Esophagus squamous epithelium (tissue), 5 donors: ENCODE measurements at regions not wholly inside any gene's neighbourhood (a gene's known extent, or its start where the extent isn't known, plus 50 kb on each side); places are given as distances from the start of the nearest gene placed in this dataset.

ENCODE experiments used
- DNase-seq: peaks from one replicate; lab custom pipeline; 2025; lab: John Stamatoyannopoulos, UW
- H3K27ac ChIP-seq, 4 donors: fragments of 200-600 bp; sonication (generic); one replicate each; pipeline ENCODE4 v1.5.1; 2016 to 2019; ENCODE audit warnings: mild to moderate bottlenecking in 1 of 4
- H3K27me3 ChIP-seq, 4 donors: fragments of 200-600 bp; sonication (generic); 1 replicate in 3 of 4; 2 replicates in 1 of 4; pipeline versions ENCODE4 v1.5.1 to v1.6.0; 2017 to 2021; ENCODE audit warnings: antibody characterized with exemption in 1 of 4
- H3K36me3 ChIP-seq, 3 donors: fragments of 200-600 bp; sonication (generic); one replicate each; pipeline ENCODE4 v1.5.1; 2016 to 2019
- H3K4me1 ChIP-seq, 3 donors: fragments of 200-600 bp; sonication (generic); one replicate each; pipeline ENCODE4 v1.5.1; 2017 to 2019
- H3K4me3 ChIP-seq, 4 donors: fragments of 200-600 bp; sonication (generic); 1 replicate in 3 of 4; 2 replicates in 1 of 4; pipeline ENCODE4 v1.5.1; 2016 to 2019; ENCODE audit warnings: mild to moderate bottlenecking in 2 of 4, moderate library complexity in 1 of 4
- H3K9me3 ChIP-seq, 3 donors: fragments of 200-600 bp; sonication (generic); one replicate each; pipeline ENCODE4 v1.5.1; 2016 to 2019
- CTCF ChIP-seq, 6 experiments: fragments of 450-650 bp in 4 of 6; fragments of 200-600 bp in 2 of 6; sonication (generic) in 2 of 6; IDR thresholded peaks; one replicate each; pipeline ENCODE4 v1.5.1; 2016 to 2019; ENCODE audit warnings: antibody characterized with exemption in 6 of 6, mild to moderate bottlenecking in 4 of 6, moderate library complexity in 4 of 6
- POLR2A ChIP-seq, 4 donors: fragments of 450-650 bp; IDR thresholded peaks; one replicate each; pipeline ENCODE4 v1.6.1; 2017; ENCODE audit warnings: antibody characterized with exemption in 4 of 4, mild to moderate bottlenecking in 4 of 4, moderate library complexity in 3 of 4
- WGBS, 2 donors: methylation state at CpG; one replicate each; pipeline ENCODE4 v1.1.5; 2018; 5-methylcytosine and 5-hydroxymethylcytosine counted together
- intact Hi-C: fragments of 100-400 bp; cut with DNase I; formaldehyde crosslinking; loops from one replicate; pipeline ENCODE4 v1.15.0; 2022
- donor health status: DM: yes; HTN: yes; CAD: no.

DNA sequence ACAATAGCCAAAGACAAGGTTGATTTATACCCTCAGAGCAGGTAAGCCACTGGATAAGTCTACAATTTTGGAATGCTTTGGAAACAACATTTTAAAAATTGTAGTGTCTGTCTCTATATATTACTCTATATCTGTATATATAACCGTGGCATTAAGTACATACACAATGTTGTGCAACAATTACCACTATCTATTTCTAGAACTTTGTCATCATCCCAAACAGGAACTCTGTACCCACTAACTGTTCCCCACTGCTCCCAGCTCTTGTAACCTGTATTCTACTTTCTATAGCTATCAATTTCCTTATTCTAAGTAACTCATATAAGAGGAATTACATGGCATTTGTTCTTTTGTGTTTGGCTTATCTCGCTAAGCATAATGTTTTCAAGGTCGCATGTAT lies 78.2 kb upstream of the ASCC3 start:
- DNase-seq: no peak

GRCh38 chr6:100962466-100962865 lies 81.3 kb upstream of the ASCC3 start:
- DNase-seq: no peak
- H3K36me3 ChIP-seq: no peaks in the 10 kb centered on the region
- no peaks in the 10 kb centered on the region for H3K9me3 ChIP-seq
- 50 to 76% methylated on average over 1 of the region's 1 CpG for WGBS, 2 donors
- H3K4me1 ChIP-seq: no peaks in the 10 kb centered on the region
- no peaks in the 10 kb centered on the region for H3K27me3 ChIP-seq
- intact Hi-C loops: no loop called here
- TF ChIP-seq POLR2A (IDR thresholded peaks at IDR 0.05) (no peak), CTCF (IDR thresholded peaks at IDR 0.05) (no peak)
- H3K4me3 ChIP-seq: no peak overlapping the region
- H3K27ac ChIP-seq: no peak overlapping the region

More for the DNA sequence above, 78.2 kb upstream of the ASCC3 start:
- Histone ChIP-seq H3K36me3 (no peaks in the 10 kb centered on the region), H3K4me3 (no peak overlapping the region), H3K9me3 (no peaks in the 10 kb centered on the region), H3K27ac (no peak overlapping the region), H3K27me3 (no peaks in the 10 kb centered on the region), H3K4me1 (no peaks in the 10 kb centered on the region)
- intact Hi-C loops: no loop called here
- TF ChIP-seq POLR2A (IDR thresholded peaks at IDR 0.05) (no peak), CTCF (IDR thresholded peaks at IDR 0.05) (no peak)
- 73 to 87% methylated on average over 3 of the region's 3 CpGs for WGBS, 2 donors

DNA sequence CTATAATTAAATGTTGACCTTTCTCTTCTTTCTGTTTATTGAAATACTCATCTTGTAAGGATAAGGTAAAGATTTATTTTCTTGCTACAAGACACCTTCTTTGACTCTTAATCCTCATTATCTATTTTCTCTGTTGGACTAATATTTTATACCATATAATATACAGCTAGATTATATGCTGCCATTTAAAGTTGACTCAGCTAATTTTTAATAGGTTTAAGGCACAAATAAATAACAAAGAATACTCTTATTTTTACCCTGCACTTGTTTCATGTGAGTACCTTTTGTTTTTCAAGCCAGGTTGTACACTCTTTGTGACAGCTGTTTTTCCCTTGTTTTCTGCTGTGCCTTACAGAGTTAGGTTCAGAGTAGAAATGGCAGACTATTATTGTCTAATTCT lies 83.9 kb upstream of the ASCC3 start:
- Histone ChIP-seq H3K9me3 (peaks cover 0 to under 1% (median 0%) of the 10 kb centered on the region in 3 donors), H3K27ac (no peak overlapping the region), H3K36me3 (no peaks in the 10 kb centered on the region), H3K27me3 (no peaks in the 10 kb centered on the region), H3K4me1 (no peaks in the 10 kb centered on the region), H3K4me3 (no peak overlapping the region)
- intact Hi-C loops: no loop called here
- DNase-seq: no peak
- TF ChIP-seq POLR2A (IDR thresholded peaks at IDR 0.05) (no peak), CTCF (IDR thresholded peaks at IDR 0.05) (no peak)

DNA sequence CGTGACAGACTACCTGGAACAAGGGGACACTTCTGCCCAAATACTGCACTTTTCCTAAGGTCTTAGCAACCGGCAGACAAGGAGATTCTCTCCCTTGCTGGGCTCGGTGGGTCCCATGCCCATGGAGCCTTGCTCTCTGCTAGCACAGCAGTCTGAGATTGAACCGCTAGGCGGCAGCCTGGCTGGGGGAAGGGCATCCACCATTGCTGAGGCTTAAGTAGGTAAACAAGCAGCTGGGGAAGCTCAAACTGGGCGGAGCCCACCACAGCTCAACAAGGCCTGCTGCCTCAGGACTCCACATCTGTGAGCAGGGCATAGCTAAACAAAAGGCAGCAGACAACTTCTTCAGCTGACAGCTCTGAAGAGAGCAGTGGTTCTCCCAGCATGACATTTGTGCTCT lies 87.8 kb upstream of the ASCC3 start:
- no peaks in the 10 kb centered on the region for H3K36me3 ChIP-seq
- DNase-seq: no peak
- 67 to 79% methylated on average over 2 to 4 of the region's 6 CpGs for WGBS, 2 donors
- H3K27ac ChIP-seq: no peak overlapping the region
- no peaks in the 10 kb centered on the region for H3K4me1 ChIP-seq
- no peak overlapping the region for H3K4me3 ChIP-seq
- H3K9me3 ChIP-seq: peaks cover 0 to 5% (median 0%) of the 10 kb centered on the region in 3 donors
- intact Hi-C loops: no loop called here
- TF ChIP-seq POLR2A (IDR thresholded peaks at IDR 0.05) (no peak), CTCF (IDR thresholded peaks at IDR 0.05) (no peak)
- no peaks in the 10 kb centered on the region for H3K27me3 ChIP-seq

DNA sequence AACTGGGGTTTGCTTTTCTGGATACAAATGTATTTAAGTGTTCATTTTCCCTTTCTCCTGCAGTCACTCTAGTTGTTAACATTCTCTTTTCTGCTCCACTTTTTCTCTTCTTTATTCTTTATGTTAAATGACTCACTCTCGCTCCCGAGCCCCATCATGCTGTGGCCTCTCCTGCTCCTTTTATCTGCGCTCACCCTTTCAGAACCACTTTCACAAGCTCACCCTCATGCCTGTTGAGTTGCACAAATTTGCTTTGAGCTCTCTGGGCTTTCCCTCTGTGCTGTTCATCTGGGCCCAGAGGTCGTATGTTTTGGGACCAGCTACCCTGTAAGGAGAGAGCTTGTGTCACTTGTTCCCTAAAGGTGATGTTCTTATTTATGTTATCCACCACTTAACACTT lies 98.1 kb upstream of the ASCC3 start:
- no peak overlapping the region for H3K4me3 ChIP-seq
- H3K4me1 ChIP-seq: no peaks in the 10 kb centered on the region
- WGBS, 2 donors: 24 to 41% methylated on average over 4 of the region's 4 CpGs
- no peak for DNase-seq
- TF ChIP-seq CTCF (IDR thresholded peaks at IDR 0.05) (no peak), POLR2A (IDR thresholded peaks at IDR 0.05) (no peak)
- no peaks in the 10 kb centered on the region for H3K27me3 ChIP-seq
- intact Hi-C loops: no loop called here
- H3K36me3 ChIP-seq: no peaks in the 10 kb centered on the region
- H3K9me3 ChIP-seq: no peaks in the 10 kb centered on the region
- H3K27ac ChIP-seq: no peak overlapping the region
